Gastrocnemius medialis (tissue), 4 donors: ENCODE measurements at regions not wholly inside any gene's neighbourhood (a gene's known extent, or its start where the extent isn't known, plus 50 kb on each side); places are given as distances from the start of the nearest gene placed in this dataset.

Experiments used
- ATAC-seq, 2 donors: fragments of 150-250 bp; one replicate each; pipeline ENCODE4 v1.9.1; 2016
- DNase-seq, 2 donors: peaks; one replicate each; pipeline ENCODE4 v3.0.0-alpha.2; 2019
- H3K27ac ChIP-seq, 4 donors: fragments of 200-600 bp; sonication (generic); 1 replicate in 1 of 4; 2 replicates in 3 of 4; pipeline ENCODE4 v1.5.1; 2016 to 2018; ENCODE audit warnings: mild to moderate bottlenecking in 2 of 4, moderate library complexity in 1 of 4
- H3K27me3 ChIP-seq, 3 donors: fragments of 200-600 bp; sonication (generic) in 2 of 3; 1 replicate in 1 of 3; 2 replicates in 2 of 3; pipeline versions ENCODE4 v1.5.1 to v1.6.0; 2016 to 2019; ENCODE audit warnings: mild to moderate bottlenecking in 1 of 3, moderate library complexity in 1 of 3
- H3K36me3 ChIP-seq, 2 donors: fragments of 200-600 bp; sonication (generic) in 1 of 2; one replicate each; pipeline ENCODE4 v1.5.1; 2017 to 2018
- H3K4me1 ChIP-seq, 2 donors: fragments of 200-600 bp; sonication (generic) in 1 of 2; one replicate each; pipeline ENCODE4 v1.5.1; 2016 to 2017; ENCODE audit warnings: mild to moderate bottlenecking in 2 of 2
- H3K4me3 ChIP-seq, 4 donors: fragments of 200-600 bp; sonication (generic) in 3 of 4; 1 replicate in 1 of 4; 2 replicates in 3 of 4; pipeline ENCODE4 v1.5.1; 2016 to 2019; ENCODE audit warnings: mild to moderate bottlenecking in 2 of 4
- H3K9me3 ChIP-seq, 3 donors: fragments of 200-600 bp; sonication (generic) in 2 of 3; 1 replicate in 1 of 3; 2 replicates in 2 of 3; pipeline ENCODE4 v1.5.1; 2016 to 2019
- CTCF ChIP-seq, 5 experiments: fragments of 450-650 bp in 3 of 5; fragments of 200-600 bp in 2 of 5; sonication (generic) in 2 of 5; IDR thresholded peaks in 4 of 5; conservative IDR thresholded peaks in 1 of 5; 1 replicate in 4 of 5; 2 replicates in 1 of 5; pipeline ENCODE4 v1.5.1; 2016 to 2019; ENCODE audit warnings: antibody characterized with exemption in 5 of 5, mild to moderate bottlenecking in 3 of 5, moderate library complexity in 3 of 5
- POLR2A ChIP-seq, 2 donors: fragments of 450-650 bp; IDR thresholded peaks; one replicate each; pipeline ENCODE4 v1.6.1; 2017; ENCODE audit warnings: antibody characterized with exemption in 2 of 2, mild to moderate bottlenecking in 2 of 2, moderate library complexity in 2 of 2
- in situ Hi-C, 4 donors: fragments of 200-750 bp; cut with MboI; loops; one replicate each; pipeline versions ENCODE4 v1.15.0 to v1.8.0; 2017; ENCODE audit warnings: low sequenced_read_pairs in 4 of 4
- intact Hi-C: fragments of 100-400 bp; cut with DNase I; formaldehyde crosslinking; loops from one replicate; pipeline ENCODE4 v1.15.1; 2023; ENCODE audit warnings: low total_unique reads

GRCh38 chr18:42426496-42427015 is 471.5 kb downstream of the PIK3C3 start:
- no peaks in the 10 kb centered on the region for H3K4me1 ChIP-seq
- no peaks in the 10 kb centered on the region for H3K36me3 ChIP-seq
- ATAC-seq (no peak), DNase-seq (no peak)
- H3K27me3 ChIP-seq = no peaks in the 10 kb centered on the region
- H3K4me3 ChIP-seq = no peak overlapping the region
- no peak overlapping the region for H3K27ac ChIP-seq
- in situ Hi-C loops (no loop called here), intact Hi-C loops (no loop called here)
- TF ChIP-seq CTCF (IDR thresholded peaks at IDR 0.05 in 4 of 5, conservative IDR thresholded peaks at IDR 0.05 in 1 of 5) (no peak), POLR2A (IDR thresholded peaks at IDR 0.05) (no peak)
- H3K9me3 ChIP-seq = no peaks in the 10 kb centered on the region

- H3K4me1 ChIP-seq = no peaks in the 10 kb centered on the region
- no peaks in the 10 kb centered on the region for H3K27me3 ChIP-seq
- intact Hi-C loops = no loop called here
- TF ChIP-seq CTCF (IDR thresholded peaks at IDR 0.05 in 4 of 5, conservative IDR thresholded peaks at IDR 0.05 in 1 of 5) (no peak), POLR2A (IDR thresholded peaks at IDR 0.05) (no peak)
- no peaks in the 10 kb centered on the region for H3K36me3 ChIP-seq
- no peak overlapping the region for H3K27ac ChIP-seq
- ATAC-seq (no peak), DNase-seq (no peak)
- H3K4me3 ChIP-seq = no peak overlapping the region
- H3K9me3 ChIP-seq = no peaks in the 10 kb centered on the region
- in situ Hi-C loops = no loop called here
Observed at GRCh38 chr18:42429196-42429595, 474.2 kb downstream of the PIK3C3 start.

- H3K27ac ChIP-seq = no peak overlapping the region
- no peaks in the 10 kb centered on the region for H3K9me3 ChIP-seq
- H3K36me3 ChIP-seq = no peaks in the 10 kb centered on the region
- intact Hi-C loops = no loop called here
- TF ChIP-seq POLR2A (IDR thresholded peaks at IDR 0.05) (no peak), CTCF (IDR thresholded peaks at IDR 0.05 in 4 of 5, conservative IDR thresholded peaks at IDR 0.05 in 1 of 5) (no peak)
- ATAC-seq (no peak), DNase-seq (no peak)
- no peaks in the 10 kb centered on the region for H3K27me3 ChIP-seq
- in situ Hi-C loops = no loop called here
- no peaks in the 10 kb centered on the region for H3K4me1 ChIP-seq
- H3K4me3 ChIP-seq = no peak overlapping the region
Observed at GRCh38 chr18:42436222-42436765, 481.3 kb downstream of the PIK3C3 start.

GRCh38 chr18:42437001-42437400 is 482.0 kb downstream of the PIK3C3 start:
- no peak for ATAC-seq
- in situ Hi-C loops = no loop called here

More at GRCh38 chr18:42437001-42437400, 482.0 kb downstream of the PIK3C3 start:
- no peaks in the 10 kb centered on the region for H3K4me1 ChIP-seq
- H3K27me3 ChIP-seq = no peaks in the 10 kb centered on the region
- H3K4me3 ChIP-seq = no peak overlapping the region
- intact Hi-C loops = no loop called here
- no peak for DNase-seq
- H3K27ac ChIP-seq = no peak overlapping the region
- TF ChIP-seq CTCF (IDR thresholded peaks at IDR 0.05 in 4 of 5, conservative IDR thresholded peaks at IDR 0.05 in 1 of 5) (no peak), POLR2A (IDR thresholded peaks at IDR 0.05) (no peak)
- no peaks in the 10 kb centered on the region for H3K36me3 ChIP-seq
- H3K9me3 ChIP-seq = no peaks in the 10 kb centered on the region
